SK-N-SH (cell line): ENCODE measurements at regions not wholly inside any gene's neighbourhood (a gene's known extent, or its start where the extent isn't known, plus 50 kb on each side); places are given as distances from the start of the nearest gene placed in this dataset.

Experiments used
- CTCF ChIP-seq: fragments of 200-600 bp; sonication (generic); IDR thresholded peaks from 2 replicates; pipeline ENCODE4 v1.6.1; 2017; ENCODE audit warnings: antibody characterized with exemption, mild to moderate bottlenecking, moderate library complexity
- EZH2phosphoT487 ChIP-seq: fragments of 200-600 bp; sonication (generic); IDR thresholded peaks from 2 replicates; pipeline ENCODE4 v1.6.1; 2017; ENCODE audit warnings: low read depth, mixed run types, mild to moderate bottlenecking, antibody characterized with exemption, moderate library complexity, borderline replicate concordance
- MEF2A ChIP-seq: IDR thresholded peaks from 2 replicates; pipeline ENCODE4 v1.4.0; 2012; ENCODE audit warnings: low read depth, borderline replicate concordance
- REST ChIP-seq: IDR thresholded peaks from 2 replicates; pipeline ENCODE4 v1.6.1; 2012; ENCODE audit warnings: mild to moderate bottlenecking, low read depth, low read length, moderate library complexity
- TAF1 ChIP-seq: IDR thresholded peaks from 2 replicates; pipeline ENCODE4 v1.6.1; 2012; ENCODE audit warnings: low read depth, mild to moderate bottlenecking, low read length, moderate library complexity, borderline replicate concordance
- USF2 ChIP-seq: fragments of 150-350 bp; IDR thresholded peaks from 2 replicates; pipeline ENCODE4 v1.6.1; 2017; ENCODE audit warnings: antibody characterized with exemption, low read length, low read depth, borderline replicate concordance
- YY1 ChIP-seq: IDR thresholded peaks from 2 replicates; pipeline ENCODE4 v1.4.0; 2012; ENCODE audit warnings: low read depth, mild to moderate bottlenecking

- TF ChIP-seq CTCF (peak; percentile 66), TAF1 (no peak), MEF2A (no peak), EZH2phosphoT487 (no peak), REST (no peak), USF2 (no peak), YY1 (no peak)
Measured at GRCh38 chr1:18575620-18576019, 55.0 kb upstream of the PAX7 start.
